Adipocyte (in vitro differentiated cells): ENCODE measurements at regions not wholly inside any gene's neighbourhood (a gene's known extent, or its start where the extent isn't known, plus 50 kb on each side); places are given as distances from the start of the nearest gene placed in this dataset.
"Not testable (repeated sequence)": the region's sequence is repeated elsewhere in the genome, so short reads cannot be mapped to it uniquely, and the experiment has no call there.

Experiments used
- DNase-seq: peaks from one replicate; pipeline ENCODE4 v3.0.0-alpha.2; 2015; ENCODE audit warnings: low read depth
- H3K27me3 ChIP-seq: replicated peaks from 2 replicates; pipeline ENCODE4 v1.7.0; 2013; ENCODE audit warnings: mild to moderate bottlenecking, low read length, moderate library complexity; ENCODE audit not compliant: control insufficient read depth, insufficient read depth
- H3K36me3 ChIP-seq: 2 replicates; pipeline ENCODE4 v1.7.0; 2013; ENCODE audit warnings: low read length, mild to moderate bottlenecking, moderate library complexity; ENCODE audit not compliant: control insufficient read depth, insufficient read depth, severe bottlenecking
- H3K4me1 ChIP-seq: 2 replicates; pipeline ENCODE4 v1.7.0; 2013; ENCODE audit warnings: mild to moderate bottlenecking, low read length, moderate library complexity; ENCODE audit not compliant: control insufficient read depth, insufficient read depth
- H3K4me3 ChIP-seq: 2 replicates; pipeline ENCODE4 v1.7.0; 2013; ENCODE audit warnings: mild to moderate bottlenecking, low read length, moderate library complexity
- H3K9ac ChIP-seq: 2 replicates; pipeline ENCODE4 v1.7.0; 2013; ENCODE audit warnings: mild to moderate bottlenecking, low read length, moderate library complexity
- H3K9me3 ChIP-seq: 2 replicates; pipeline ENCODE4 v1.7.0; 2013; ENCODE audit warnings: mild to moderate bottlenecking, low read length, moderate library complexity; ENCODE audit not compliant: control insufficient read depth

GRCh38 chr11:15341587-15341986, 226.9 kb downstream of the INSC start:
- Histone ChIP-seq H3K27me3 (no peaks in the 10 kb centered on the region), H3K4me3 (no peak overlapping the region), H3K4me1 (no peaks in the 10 kb centered on the region), H3K36me3 (no peaks in the 10 kb centered on the region), H3K9me3 (peaks cover 18% of the 10 kb centered on the region), H3K9ac (no peak overlapping the region)
- no peak for DNase-seq

GRCh38 chr11:15342163-15342562, 227.4 kb downstream of the INSC start:
- Histone ChIP-seq H3K4me1 (no peaks in the 10 kb centered on the region), H3K27me3 (no peaks in the 10 kb centered on the region), H3K9ac (no peak overlapping the region), H3K9me3 (peaks cover 18% of the 10 kb centered on the region), H3K4me3 (no peak overlapping the region), H3K36me3 (no peaks in the 10 kb centered on the region)
- no peak for DNase-seq

GRCh38 chr11:15346907-15347306, 232.2 kb downstream of the INSC start:
- H3K9me3 ChIP-seq = no peaks in the 10 kb centered on the region
- H3K9ac ChIP-seq = no peak overlapping the region
- no peaks in the 10 kb centered on the region for H3K27me3 ChIP-seq
- H3K36me3 ChIP-seq = no peaks in the 10 kb centered on the region
- no peak overlapping the region for H3K4me3 ChIP-seq
- no peaks in the 10 kb centered on the region for H3K4me1 ChIP-seq
- DNase-seq = no peak

GRCh38 chr11:15347969-15348734, 233.4 kb downstream of the INSC start:
- H3K9me3 ChIP-seq = no peaks in the 10 kb centered on the region
- DNase-seq = no peak

GRCh38 chr11:15349413-15349812, 234.7 kb downstream of the INSC start:
- no peaks in the 10 kb centered on the region for H3K4me1 ChIP-seq
- DNase-seq = no peak
- H3K27me3 ChIP-seq = no peaks in the 10 kb centered on the region
- H3K4me3 ChIP-seq = no peak overlapping the region
- no peaks in the 10 kb centered on the region for H3K9me3 ChIP-seq
- H3K36me3 ChIP-seq = no peaks in the 10 kb centered on the region
- no peak overlapping the region for H3K9ac ChIP-seq

More at GRCh38 chr11:15347969-15348734, 233.4 kb downstream of the INSC start:
- Histone ChIP-seq H3K9ac (no peak overlapping the region), H3K27me3 (no peaks in the 10 kb centered on the region), H3K36me3 (no peaks in the 10 kb centered on the region), H3K4me3 (no peak overlapping the region), H3K4me1 (no peaks in the 10 kb centered on the region)

GRCh38 chr11:15361316-15361715, 246.6 kb downstream of the INSC start:
- no peaks in the 10 kb centered on the region for H3K36me3 ChIP-seq
- no peaks in the 10 kb centered on the region for H3K9me3 ChIP-seq
- H3K9ac ChIP-seq = no peak overlapping the region
- no peaks in the 10 kb centered on the region for H3K4me1 ChIP-seq
- H3K4me3 ChIP-seq = no peak overlapping the region
- DNase-seq = no peak
- no peaks in the 10 kb centered on the region for H3K27me3 ChIP-seq

GRCh38 chr11:15365286-15365685, 250.6 kb downstream of the INSC start:
- H3K4me1 ChIP-seq, DNase-seq, H3K27me3 ChIP-seq, H3K9ac ChIP-seq, H3K4me3 ChIP-seq, H3K36me3 ChIP-seq, H3K9me3 ChIP-seq: not testable (repeated sequence)

GRCh38 chr11:15367695-15368094, 253.0 kb downstream of the INSC start:
- no peaks in the 10 kb centered on the region for H3K4me1 ChIP-seq
- DNase-seq = no peak
- H3K27me3 ChIP-seq = no peaks in the 10 kb centered on the region
- H3K9ac ChIP-seq = no peak overlapping the region
- no peaks in the 10 kb centered on the region for H3K36me3 ChIP-seq
- H3K4me3 ChIP-seq = no peak overlapping the region
- no peaks in the 10 kb centered on the region for H3K9me3 ChIP-seq

GRCh38 chr11:15370495-15371147, 255.9 kb downstream of the INSC start:
- no peaks in the 10 kb centered on the region for H3K36me3 ChIP-seq
- no peak for DNase-seq
- H3K9me3 ChIP-seq = no peaks in the 10 kb centered on the region
- H3K27me3 ChIP-seq = no peaks in the 10 kb centered on the region
- H3K4me3 ChIP-seq = no peak overlapping the region
- H3K9ac ChIP-seq = no peak overlapping the region
- no peaks in the 10 kb centered on the region for H3K4me1 ChIP-seq

GRCh38 chr11:15371533-15371932, 256.8 kb downstream of the INSC start:
- no peaks in the 10 kb centered on the region for H3K36me3 ChIP-seq
- no peak for DNase-seq
- no peak overlapping the region for H3K4me3 ChIP-seq
- no peaks in the 10 kb centered on the region for H3K9me3 ChIP-seq
- no peaks in the 10 kb centered on the region for H3K4me1 ChIP-seq
- H3K27me3 ChIP-seq = no peaks in the 10 kb centered on the region
- H3K9ac ChIP-seq = no peak overlapping the region

- Histone ChIP-seq H3K4me1 (no peaks in the 10 kb centered on the region), H3K9me3 (peaks cover 4% of the 10 kb centered on the region), H3K36me3 (no peaks in the 10 kb centered on the region), H3K9ac (no peak overlapping the region), H3K4me3 (no peak overlapping the region), H3K27me3 (no peaks in the 10 kb centered on the region)
- no peak for DNase-seq
These were observed 259.7 kb downstream of the INSC start for GRCh38 chr11:15374418-15374817.
